HEK293T (cell line): ENCODE measurements at regions not wholly inside any gene's neighbourhood (a gene's known extent, or its start where the extent isn't known, plus 50 kb on each side); places are given as distances from the start of the nearest gene placed in this dataset.

Experiments
- ARNT ChIP-seq: fragments of 450-650 bp; IDR thresholded peaks from 2 replicates; pipeline ENCODE4 v1.6.1; 2017; ENCODE audit warnings: mild to moderate bottlenecking
- BHLHE40 ChIP-seq: fragments of 450-650 bp; IDR thresholded peaks from 2 replicates; pipeline ENCODE4 v1.6.1; 2016; ENCODE audit warnings: mild to moderate bottlenecking, moderate library complexity, borderline replicate concordance
- CTBP1 ChIP-seq: fragments of 450-650 bp; IDR thresholded peaks from 2 replicates; pipeline ENCODE4 v1.6.1; 2016; ENCODE audit warnings: borderline replicate concordance
- ELF4 ChIP-seq: fragments of 450-650 bp; IDR thresholded peaks from 2 replicates; pipeline ENCODE4 v1.6.1; 2017; ENCODE audit warnings: antibody characterized with exemption
- FOXA1 ChIP-seq: fragments of 450-650 bp; IDR thresholded peaks from 2 replicates; pipeline ENCODE4 v1.6.1; 2016; ENCODE audit warnings: mild to moderate bottlenecking
- FOXM1 ChIP-seq: fragments of 450-650 bp; IDR thresholded peaks from 2 replicates; pipeline ENCODE4 v1.6.1; 2017; ENCODE audit warnings: mild to moderate bottlenecking, borderline replicate concordance
- LEF1 ChIP-seq: fragments of 450-650 bp; IDR thresholded peaks from 2 replicates; pipeline ENCODE4 v1.6.1; 2017; ENCODE audit warnings: mild to moderate bottlenecking, borderline replicate concordance
- SP1 ChIP-seq: fragments of 450-650 bp; IDR thresholded peaks from 2 replicates; pipeline ENCODE4 v1.6.1; 2017
- SUZ12 ChIP-seq: fragments of 450-650 bp; IDR thresholded peaks from 2 replicates; pipeline ENCODE4 v1.6.1; 2016; ENCODE audit warnings: mild to moderate bottlenecking
- TARDBP ChIP-seq: fragments of 450-650 bp; IDR thresholded peaks from 2 replicates; pipeline ENCODE4 v1.6.1; 2016
- ZNF384 ChIP-seq: fragments of 450-650 bp; IDR thresholded peaks from 2 replicates; pipeline ENCODE4 v1.6.1; 2016

GRCh38 chr22:49331223-49331815 is 496.4 kb downstream of the BRD1 start:
- TF ChIP-seq ARNT, result no peak
- TF ChIP-seq FOXA1, result no peak
- no peak for TF ChIP-seq BHLHE40
- TF ChIP-seq ELF4, result no peak
- TF ChIP-seq ZNF384, result no peak
- TF ChIP-seq SUZ12, result no peak
- TF ChIP-seq SP1, result no peak
- no peak for TF ChIP-seq LEF1
- no peak for TF ChIP-seq TARDBP
- no peak for TF ChIP-seq FOXM1
- no peak for TF ChIP-seq CTBP1
